Stimulated activated CD8-positive, alpha-beta memory T cell treated with anti-CD3 and anti-CD28 coated beads, Interleukin-4, amount 100 ng/mL, for 1 hour (primary cell): ENCODE measurements at regions not wholly inside any gene's neighbourhood (a gene's known extent, or its start where the extent isn't known, plus 50 kb on each side); places are given as distances from the start of the nearest gene placed in this dataset.

Source experiments
- DNase-seq, 2 donors: peaks; one replicate each; pipeline ENCODE4 v3.0.0-alpha.2; 2020; ENCODE audit warnings: low read depth in 2 of 2, low spot score in 1 of 2

GRCh38 chr16:55214974-55215494, 109.0 kb upstream of the IRX6 start:
- DNase-seq: no peak

DNA sequence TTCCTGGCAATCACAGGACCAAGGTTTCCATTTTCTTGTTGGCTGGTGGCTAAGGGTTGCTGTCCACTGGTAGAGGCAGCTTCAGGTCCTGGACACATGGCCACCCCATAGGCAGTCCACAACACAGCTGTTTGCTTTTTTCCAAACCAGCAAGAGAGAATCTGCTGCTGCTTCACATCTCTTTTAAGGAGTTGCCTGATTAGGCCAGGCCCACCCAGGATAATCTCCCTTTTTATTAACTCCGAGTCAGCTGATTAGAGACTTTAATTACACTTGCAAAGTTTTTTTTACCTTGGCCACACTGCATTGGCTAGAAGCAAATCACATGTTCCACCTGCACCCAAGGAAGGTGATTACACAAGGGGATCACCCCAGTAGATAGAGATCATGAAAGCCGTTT, 106.6 kb upstream of the IRX6 start:
- no peak for DNase-seq

DNA sequence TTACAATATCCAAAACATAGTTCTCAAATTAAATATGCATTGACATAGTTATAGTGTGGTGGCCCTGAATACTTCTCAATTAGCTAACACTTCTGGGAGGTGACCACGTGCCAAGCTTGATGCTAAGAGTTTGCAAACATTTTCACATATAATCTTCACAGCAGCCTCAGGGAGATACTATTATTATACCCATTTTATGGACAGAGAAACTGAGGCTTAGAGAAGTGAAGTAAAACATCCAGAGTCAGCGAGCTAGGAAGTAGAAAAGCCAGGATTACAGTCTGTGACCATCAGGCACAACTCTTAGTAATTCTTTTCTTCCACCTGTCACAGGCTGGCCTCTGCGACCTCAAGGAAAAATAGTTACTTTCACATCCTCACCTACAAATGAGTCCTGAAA, 102.2 kb upstream of the IRX6 start:
- no peak for DNase-seq

GRCh38 chr16:55222486-55222885, 101.5 kb upstream of the IRX6 start:
- no peak for DNase-seq

DNA sequence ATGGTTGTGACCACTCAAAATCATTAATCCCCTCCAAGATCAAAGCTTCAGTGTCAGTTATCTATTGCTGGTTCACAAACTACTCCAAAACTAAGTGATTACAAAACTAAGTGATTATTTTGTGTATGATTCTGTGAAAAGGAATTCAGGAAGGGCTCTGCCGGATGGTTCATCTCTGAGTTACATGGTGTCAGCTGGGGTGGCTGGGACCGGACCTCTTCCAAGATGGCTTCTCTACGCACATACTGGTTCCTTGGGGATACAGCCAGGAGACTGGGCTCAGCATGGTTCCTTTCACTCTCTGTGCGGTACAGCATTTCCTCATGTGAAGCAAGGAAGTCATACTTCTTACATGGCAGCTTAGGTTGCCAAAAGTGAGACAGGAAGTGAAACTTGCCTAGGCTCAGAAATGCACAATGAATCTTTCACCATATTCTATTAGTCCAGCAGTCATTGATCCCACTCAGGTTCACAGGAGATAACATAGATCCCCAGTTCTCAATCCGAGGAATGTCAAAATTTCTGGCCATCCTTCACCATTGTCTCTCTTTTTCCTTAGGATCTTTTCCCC, 97.9 kb upstream of the IRX6 start:
- no peak for DNase-seq

GRCh38 chr16:55232822-55233221, 91.2 kb upstream of the IRX6 start:
- DNase-seq: no peak

- no peak for DNase-seq
Observed at GRCh38 chr16:55233464-55233863, 90.5 kb upstream of the IRX6 start.

DNA sequence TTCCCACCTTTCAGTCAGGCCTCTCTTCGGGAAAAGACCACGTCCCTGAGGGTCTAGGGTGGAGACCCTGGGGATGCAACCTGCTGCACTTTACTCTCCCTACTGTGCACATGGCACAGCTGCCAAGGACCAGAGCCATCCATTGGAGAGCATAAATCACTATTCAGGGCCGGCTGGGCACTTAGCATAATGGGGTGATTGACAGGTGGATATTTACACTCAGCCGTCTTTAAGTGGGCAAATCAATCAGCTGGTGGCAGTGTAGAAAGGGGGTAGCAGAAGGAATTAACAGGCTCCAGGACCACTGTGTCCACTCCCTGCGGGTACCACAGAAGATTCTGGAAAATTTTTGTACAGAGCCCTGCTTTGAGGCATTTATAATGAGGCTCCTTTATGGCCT, 87.3 kb upstream of the IRX6 start:
- no peak for DNase-seq

DNA sequence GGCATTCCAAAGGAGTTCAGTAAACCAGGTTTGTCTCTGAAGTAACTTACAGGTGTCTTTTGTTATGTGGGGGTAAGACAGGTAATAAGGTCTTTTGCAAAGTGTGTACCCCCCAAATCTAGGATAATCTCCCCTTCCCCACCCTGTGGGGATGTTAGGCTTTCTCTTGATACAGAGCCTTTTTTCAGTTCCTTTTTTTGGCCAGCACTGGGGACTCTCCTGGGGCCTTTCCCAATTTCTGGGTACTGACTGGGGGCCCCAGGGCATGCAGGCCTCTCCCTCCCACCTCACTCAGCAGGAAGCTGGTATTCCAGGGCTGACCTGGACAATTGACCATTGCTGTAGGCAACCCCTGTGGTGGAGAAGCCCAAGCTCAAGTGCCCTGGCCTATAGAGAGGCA, 84.3 kb upstream of the IRX6 start:
- DNase-seq: no peak

GRCh38 chr16:55240888-55241287, 83.1 kb upstream of the IRX6 start:
- no peak for DNase-seq

GRCh38 chr16:55242667-55243066, 81.3 kb upstream of the IRX6 start:
- DNase-seq: no peak

GRCh38 chr16:55248058-55248457, 75.9 kb upstream of the IRX6 start:
- DNase-seq: no peak

DNA sequence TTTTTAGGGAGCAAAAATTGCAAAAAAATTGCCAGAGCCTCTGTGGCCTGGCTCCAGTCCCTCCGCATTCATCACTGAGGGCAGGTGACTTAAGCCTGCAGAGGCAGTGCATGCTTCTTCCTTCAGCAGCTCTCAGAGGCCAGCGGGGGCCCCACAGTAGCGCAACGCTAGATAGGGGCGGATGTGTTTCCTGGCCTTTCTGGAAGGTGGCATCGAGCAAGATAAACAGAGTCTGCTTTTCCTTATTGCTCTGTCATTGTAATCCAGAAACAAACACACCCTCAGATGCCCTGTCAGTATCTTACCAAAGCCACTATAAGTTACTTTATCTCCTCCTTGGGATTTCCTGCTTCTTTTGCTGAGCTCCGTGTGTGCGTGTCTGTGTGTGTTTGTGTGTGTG, 75.5 kb upstream of the IRX6 start:
- no peak for DNase-seq

- DNase-seq: no peak
Observed at GRCh38 chr16:55249361-55249760, 74.6 kb upstream of the IRX6 start.

DNA sequence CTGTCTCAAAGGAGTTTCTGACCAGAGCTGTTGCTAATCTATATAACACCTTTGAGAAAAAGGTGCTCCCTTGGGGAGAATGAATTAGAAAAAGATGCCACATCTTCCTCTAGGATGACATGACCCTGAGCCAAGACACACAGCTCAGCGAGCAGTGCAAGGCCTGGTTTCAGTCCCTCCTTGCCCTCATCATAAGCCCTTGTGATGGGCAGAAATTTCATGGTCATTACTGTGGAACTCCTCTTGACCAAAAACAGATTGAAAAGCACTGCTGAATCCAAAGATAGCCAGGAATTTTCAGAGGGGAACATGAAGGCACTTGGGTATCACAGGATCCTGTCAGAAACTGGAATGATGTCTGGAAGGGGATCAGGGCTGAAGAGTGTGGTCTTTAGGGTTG, 74.1 kb upstream of the IRX6 start:
- no peak for DNase-seq

GRCh38 chr16:55250701-55251100, 73.3 kb upstream of the IRX6 start:
- DNase-seq: no peak

DNA sequence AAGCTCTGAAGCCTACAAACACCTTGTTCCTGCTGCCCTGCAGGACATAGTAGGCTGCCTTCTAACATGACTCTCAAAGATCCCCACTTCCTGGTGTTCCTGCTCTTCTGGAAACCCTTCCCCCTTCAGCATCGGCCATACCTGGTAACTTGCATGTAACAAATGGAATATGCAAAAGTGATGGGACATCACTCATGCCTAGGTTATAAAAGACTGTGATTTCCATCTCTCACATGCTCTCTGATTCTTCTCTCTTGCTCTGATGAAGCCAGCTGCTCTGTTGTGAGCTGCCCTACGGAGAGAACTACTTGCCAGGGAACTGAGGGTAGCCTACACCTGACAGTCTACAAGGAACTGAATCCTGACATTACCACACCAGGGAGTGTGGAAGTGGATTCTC, 72.9 kb upstream of the IRX6 start:
- no peak for DNase-seq

GRCh38 chr16:55252577-55252976, 71.4 kb upstream of the IRX6 start:
- DNase-seq: no peak

DNA sequence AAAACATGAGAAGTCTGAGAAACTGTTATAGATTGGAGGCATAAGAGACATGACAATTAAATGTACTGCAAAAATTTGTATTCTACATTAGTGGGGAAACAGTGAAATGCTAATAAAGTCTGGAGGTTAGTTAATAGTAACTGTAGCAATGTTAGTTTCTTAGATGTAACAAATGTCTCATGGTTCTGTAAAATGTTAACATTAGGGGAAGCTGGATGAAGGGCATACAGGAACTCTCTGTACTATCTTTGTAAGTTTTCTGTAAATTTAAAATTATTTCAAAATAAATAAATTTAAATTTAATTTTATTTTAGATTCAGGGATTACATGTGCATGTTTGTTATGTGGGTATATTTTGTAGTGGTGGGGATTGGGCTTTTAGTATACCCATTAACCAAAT, 70.0 kb upstream of the IRX6 start:
- DNase-seq: no peak

DNA sequence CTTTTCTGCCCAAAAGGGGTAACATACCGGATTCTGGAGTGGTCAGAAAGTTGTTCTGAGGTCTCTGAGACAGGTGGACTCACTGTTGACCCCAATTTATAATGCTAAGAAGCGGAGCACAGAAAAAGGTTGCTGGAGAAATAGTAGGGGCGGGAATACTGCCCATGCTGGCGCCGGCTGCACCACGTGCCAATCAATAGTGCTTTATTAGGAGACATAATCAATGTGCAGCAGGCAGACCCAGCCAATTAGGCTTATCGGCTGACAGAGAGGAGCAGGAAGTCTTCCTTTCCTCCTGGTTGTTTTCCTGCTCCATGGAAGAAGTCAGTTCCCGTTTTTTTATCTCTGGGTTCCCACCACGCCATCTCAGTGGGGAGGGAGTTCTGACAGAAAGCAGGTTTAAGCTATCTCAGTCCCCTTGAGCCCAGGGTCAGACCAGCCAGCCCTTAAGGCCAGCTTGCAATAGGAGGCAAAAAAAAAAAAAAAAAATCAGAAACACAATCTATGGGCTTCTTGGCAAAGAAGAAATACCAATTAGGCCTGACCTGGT, 68.2 kb upstream of the IRX6 start:
- no peak for DNase-seq

DNA sequence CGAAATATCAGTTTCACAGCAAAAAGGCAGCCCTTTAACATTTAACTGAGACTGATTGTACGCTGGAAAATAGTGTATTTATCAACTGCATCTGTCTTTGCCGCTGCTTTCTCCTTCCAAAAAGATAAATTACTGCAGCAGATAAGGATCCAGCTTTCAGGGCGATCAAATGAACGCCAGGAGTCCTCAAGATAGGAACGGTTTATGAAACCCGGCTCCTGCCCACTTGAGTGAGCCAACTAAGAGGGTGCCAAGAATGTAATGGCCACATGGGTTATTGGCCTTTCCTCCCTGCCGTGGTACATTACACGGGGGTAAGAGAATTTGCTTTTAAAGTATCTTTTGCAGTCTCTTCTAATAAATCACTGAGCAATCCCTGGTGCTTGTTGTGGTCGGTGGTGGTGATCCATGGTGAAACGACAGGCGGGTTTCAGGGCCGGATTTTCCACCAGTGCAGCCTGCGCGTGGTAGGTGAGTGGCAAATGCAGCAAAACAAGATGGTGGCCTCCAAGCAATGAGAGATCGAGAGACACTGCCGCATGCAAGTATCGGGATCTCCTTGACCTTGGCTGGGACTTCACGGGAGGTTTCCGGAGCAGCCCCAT, 67.5 kb upstream of the IRX6 start:
- no peak for DNase-seq

DNA sequence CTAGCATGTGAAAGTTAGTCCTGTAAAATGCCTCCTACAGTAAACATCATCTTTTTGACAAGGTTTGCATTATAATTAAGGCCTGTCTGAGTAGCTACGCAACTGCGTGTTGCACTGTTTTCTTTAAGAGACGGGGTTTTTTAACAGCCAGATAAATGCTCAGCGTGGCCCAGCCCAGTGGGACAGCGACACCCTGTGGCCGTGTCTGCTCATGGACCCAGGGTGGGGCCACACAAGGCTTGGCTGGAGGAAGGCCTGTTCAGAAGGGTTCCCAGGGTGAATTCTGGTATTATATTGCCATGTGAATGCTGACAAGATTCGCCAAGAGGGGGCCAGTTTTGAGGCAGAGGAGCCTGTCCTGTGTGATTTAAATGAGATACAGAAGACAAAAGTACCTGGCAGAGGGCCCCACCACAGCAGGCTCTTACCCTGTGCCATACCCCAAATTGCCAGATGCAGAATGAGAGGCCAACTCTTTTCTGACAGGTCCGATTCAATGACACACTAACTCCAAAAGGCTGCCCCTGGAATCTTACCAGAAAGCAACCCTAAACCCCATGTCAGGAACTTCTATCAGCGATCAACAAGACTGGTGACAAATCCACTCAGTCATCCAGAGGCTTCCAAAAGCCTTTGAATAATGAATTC, 65.9 kb upstream of the IRX6 start:
- DNase-seq: peak in 1 of 2 donors; percentile 2
